DOHH2 (cell line): ENCODE measurements at regions not wholly inside any gene's neighbourhood (a gene's known extent, or its start where the extent isn't known, plus 50 kb on each side); places are given as distances from the start of the nearest gene placed in this dataset.

Source experiments
- H3F3A ChIP-seq: fragments of 200-600 bp; sonication (generic), shearing (Covaris generic); 2 replicates; pipeline ENCODE4 v1.6.0; 2016; ENCODE audit warnings: antibody characterized with exemption, mild to moderate bottlenecking; ENCODE audit not compliant: control insufficient read depth, insufficient read depth
- H3K27ac ChIP-seq: fragments of 200-600 bp; sonication (generic); 2 replicates; pipeline ENCODE4 v1.5.1; 2014; ENCODE audit warnings: low read depth, mild to moderate bottlenecking, low read length, moderate library complexity
- H3K27me3 ChIP-seq: fragments of 200-600 bp; sonication (generic); 2 replicates; pipeline ENCODE4 v1.6.1; 2014; ENCODE audit warnings: mild to moderate bottlenecking, low read length, mixed read lengths; ENCODE audit not compliant: control insufficient read depth
- H3K36me3 ChIP-seq: fragments of 200-600 bp; sonication (generic); 2 replicates; pipeline ENCODE4 v1.6.1; 2014; ENCODE audit warnings: mild to moderate bottlenecking, low read length, moderate library complexity, mixed read lengths; ENCODE audit not compliant: control insufficient read depth
- H3K4me1 ChIP-seq: fragments of 200-600 bp; sonication (generic); 2 replicates; pipeline ENCODE4 v1.6.1; 2014; ENCODE audit warnings: mild to moderate bottlenecking, low read length, mixed read lengths; ENCODE audit not compliant: control insufficient read depth
- H3K4me2 ChIP-seq: fragments of 200-600 bp; sonication (generic); 2 replicates; pipeline ENCODE4 v1.6.0; 2014; ENCODE audit warnings: mild to moderate bottlenecking, low read length, moderate library complexity
- H3K4me3 ChIP-seq: fragments of 200-600 bp; sonication (generic); 2 replicates; pipeline ENCODE4 v1.5.1; 2014; ENCODE audit warnings: mild to moderate bottlenecking, low read length, mixed read lengths
- H3K79me2 ChIP-seq: fragments of 200-600 bp; sonication (generic); 2 replicates; pipeline ENCODE4 v1.6.1; 2014; ENCODE audit warnings: mild to moderate bottlenecking, low read length, mixed read lengths; ENCODE audit not compliant: control insufficient read depth
- H3K9me2 ChIP-seq: fragments of 200-600 bp; sonication (generic); replicated peaks from 2 replicates; pipeline ENCODE4 v1.6.1; 2014; ENCODE audit warnings: mild to moderate bottlenecking, low read length, mixed read lengths; ENCODE audit not compliant: control insufficient read depth
- H3K9me3 ChIP-seq: fragments of 200-600 bp; sonication (generic); 2 replicates; pipeline ENCODE4 v1.6.1; 2014; ENCODE audit warnings: antibody characterized with exemption, low read length, mixed read lengths; ENCODE audit not compliant: control insufficient read depth, insufficient read depth
- H4K20me1 ChIP-seq: fragments of 200-600 bp; sonication (generic); 2 replicates; pipeline ENCODE4 v1.6.0; 2014; ENCODE audit warnings: low read depth, mild to moderate bottlenecking, antibody characterized with exemption, low read length, moderate library complexity; ENCODE audit not compliant: control insufficient read depth, insufficient read depth
- EZH2phosphoT487 ChIP-seq: fragments of 200-600 bp; sonication (generic); IDR thresholded peaks from 2 replicates; pipeline ENCODE4 v1.6.1; 2017; ENCODE audit warnings: borderline replicate concordance, mild to moderate bottlenecking, antibody characterized with exemption, low read length, moderate library complexity, mixed read lengths
- TF ChIP-seq, protein P1 (sequence below): fragments of 200-600 bp; sonication (generic); IDR thresholded peaks from one replicate; pipeline ENCODE4 v1.5.1; 2014; ENCODE audit warnings: antibody characterized with exemption, mild to moderate bottlenecking, low read depth, low read length; ENCODE audit not compliant: poor library complexity, severe bottlenecking

DNA sequence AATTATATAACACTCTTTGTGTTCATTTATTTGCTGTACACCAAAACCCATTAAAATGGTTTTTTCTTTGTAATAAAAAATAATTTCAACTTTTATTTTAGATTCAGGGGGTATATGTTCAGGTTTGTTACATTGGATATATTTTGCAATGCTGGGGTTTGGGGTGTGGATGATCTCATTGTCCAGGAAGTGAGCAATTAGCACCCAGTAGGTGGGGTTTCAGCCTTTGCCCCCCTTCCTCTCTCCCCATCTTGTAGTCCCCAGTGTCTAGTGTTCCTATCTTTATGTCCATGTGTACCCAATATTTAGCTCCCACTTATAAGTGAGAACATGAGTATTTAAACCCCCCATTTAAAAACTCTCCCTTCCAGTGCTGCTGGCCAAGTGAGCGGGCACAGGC lies 184.6 kb downstream of the RHOU start:
- H3K9me2 ChIP-seq: no peaks in the 10 kb centered on the region
- no peaks in the 10 kb centered on the region for H4K20me1 ChIP-seq
- TF ChIP-seq, protein P1, sequence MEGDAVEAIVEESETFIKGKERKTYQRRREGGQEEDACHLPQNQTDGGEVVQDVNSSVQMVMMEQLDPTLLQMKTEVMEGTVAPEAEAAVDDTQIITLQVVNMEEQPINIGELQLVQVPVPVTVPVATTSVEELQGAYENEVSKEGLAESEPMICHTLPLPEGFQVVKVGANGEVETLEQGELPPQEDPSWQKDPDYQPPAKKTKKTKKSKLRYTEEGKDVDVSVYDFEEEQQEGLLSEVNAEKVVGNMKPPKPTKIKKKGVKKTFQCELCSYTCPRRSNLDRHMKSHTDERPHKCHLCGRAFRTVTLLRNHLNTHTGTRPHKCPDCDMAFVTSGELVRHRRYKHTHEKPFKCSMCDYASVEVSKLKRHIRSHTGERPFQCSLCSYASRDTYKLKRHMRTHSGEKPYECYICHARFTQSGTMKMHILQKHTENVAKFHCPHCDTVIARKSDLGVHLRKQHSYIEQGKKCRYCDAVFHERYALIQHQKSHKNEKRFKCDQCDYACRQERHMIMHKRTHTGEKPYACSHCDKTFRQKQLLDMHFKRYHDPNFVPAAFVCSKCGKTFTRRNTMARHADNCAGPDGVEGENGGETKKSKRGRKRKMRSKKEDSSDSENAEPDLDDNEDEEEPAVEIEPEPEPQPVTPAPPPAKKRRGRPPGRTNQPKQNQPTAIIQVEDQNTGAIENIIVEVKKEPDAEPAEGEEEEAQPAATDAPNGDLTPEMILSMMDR: no peak
- TF ChIP-seq EZH2phosphoT487: no peak
- no peak overlapping the region for H3K27ac ChIP-seq
- no peaks in the 10 kb centered on the region for H3K79me2 ChIP-seq
- H3K9me3 ChIP-seq: no peaks in the 10 kb centered on the region
- H3K36me3 ChIP-seq: no peaks in the 10 kb centered on the region
- H3K4me1 ChIP-seq: no peaks in the 10 kb centered on the region
- H3K27me3 ChIP-seq: no peaks in the 10 kb centered on the region
- H3K4me2 ChIP-seq: no peak overlapping the region
- H3K4me3 ChIP-seq: no peak overlapping the region
- no peaks in the 10 kb centered on the region for H3F3A ChIP-seq

DNA sequence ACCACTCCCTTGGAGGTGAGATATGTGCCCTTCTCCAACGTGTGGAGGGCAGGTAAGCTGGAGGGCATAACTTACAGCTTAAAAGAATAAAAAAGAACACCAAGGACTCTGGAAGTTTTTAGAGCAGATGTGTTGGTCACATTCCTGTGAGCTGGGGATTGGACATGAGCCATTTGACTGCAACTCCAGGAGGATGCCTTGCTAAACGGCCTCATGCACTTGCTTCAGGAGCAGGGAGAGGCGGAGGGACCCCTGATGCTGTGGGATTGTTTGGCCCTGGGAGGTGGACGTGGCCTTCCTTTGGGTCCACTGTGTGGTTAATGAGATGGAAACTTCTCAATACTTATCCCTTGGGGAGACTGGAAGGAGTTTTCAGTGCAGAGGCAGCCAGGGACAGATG lies 185.6 kb downstream of the RHOU start:
- Histone ChIP-seq H3K36me3 (no peaks in the 10 kb centered on the region), H3F3A (no peaks in the 10 kb centered on the region), H3K79me2 (no peaks in the 10 kb centered on the region), H3K4me3 (no peak overlapping the region), H3K9me3 (no peaks in the 10 kb centered on the region), H3K27ac (no peak overlapping the region), H3K4me2 (no peak overlapping the region), H4K20me1 (no peaks in the 10 kb centered on the region), H3K27me3 (no peaks in the 10 kb centered on the region; the same call in 1 of the 2 replicates), H3K9me2 (no peaks in the 10 kb centered on the region), H3K4me1 (no peaks in the 10 kb centered on the region)
- no peak for TF ChIP-seq EZH2phosphoT487
- TF ChIP-seq, protein P1: no peak

DNA sequence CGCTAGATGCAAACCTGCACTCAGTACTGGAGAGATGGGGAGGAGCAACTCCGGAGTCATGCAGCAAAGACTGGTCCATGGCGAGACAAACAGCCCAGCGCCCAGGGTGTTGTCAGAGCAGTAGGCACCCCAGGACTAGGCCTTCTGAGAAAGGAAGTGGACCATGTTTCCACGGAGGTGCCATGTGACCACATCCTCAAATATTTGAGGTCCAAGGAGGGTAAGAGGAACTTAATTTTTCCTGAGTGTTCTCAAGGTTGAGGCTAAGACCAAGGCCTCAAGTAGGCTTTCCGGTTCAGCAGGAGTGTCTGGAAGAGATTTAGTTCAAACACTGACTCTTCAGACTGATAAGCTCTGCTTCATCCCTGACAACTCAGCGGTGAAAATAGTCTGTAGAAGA lies 186.2 kb downstream of the RHOU start:
- Histone ChIP-seq H3K9me2 (no peaks in the 10 kb centered on the region), H3F3A (no peaks in the 10 kb centered on the region), H3K9me3 (no peaks in the 10 kb centered on the region), H3K4me3 (no peak overlapping the region), H3K27me3 (no peaks in the 10 kb centered on the region; the same call in 1 of the 2 replicates), H3K27ac (no peak overlapping the region), H3K79me2 (no peaks in the 10 kb centered on the region), H3K4me1 (no peaks in the 10 kb centered on the region), H4K20me1 (no peaks in the 10 kb centered on the region), H3K36me3 (no peaks in the 10 kb centered on the region), H3K4me2 (no peak overlapping the region)
- TF ChIP-seq, protein P1: no peak
- no peak for TF ChIP-seq EZH2phosphoT487
